GM13977 (cell line): ENCODE measurements at regions not wholly inside any gene's neighbourhood (a gene's known extent, or its start where the extent isn't known, plus 50 kb on each side); places are given as distances from the start of the nearest gene placed in this dataset.

ENCODE experiments used
- DNase-seq: peaks from one replicate; pipeline ENCODE4 v3.0.0; 2012; ENCODE audit warnings: low spot score
- CTCF ChIP-seq: IDR thresholded peaks from 2 replicates; pipeline ENCODE4 v1.5.1; 2012; ENCODE audit warnings: mild to moderate bottlenecking, control low read depth; ENCODE audit not compliant: insufficient read depth; ENCODE audit errors: extremely low read depth, missing control alignments
- in situ Hi-C: fragments of 300-500 bp; cut with MboI; formaldehyde crosslinking; loops from one replicate; pipeline ENCODE4 v1.12.0; 2022; ENCODE audit warnings: low sequenced_read_pairs, low pct_unique_long_range_greater_than_20kb, mixed read lengths, inconsistent platforms; ENCODE audit not compliant: unreplicated experiment

GRCh38 chr6:93592417-93592816 lies 173.1 kb upstream of the EPHA7 start:
- no peak for DNase-seq
- in situ Hi-C loops: no loop called here
- TF ChIP-seq CTCF: no peak

GRCh38 chr6:93586306-93586705 lies 166.9 kb upstream of the EPHA7 start:
- TF ChIP-seq CTCF: no peak
- in situ Hi-C loops: no loop called here
- DNase-seq: no peak

- DNase-seq: no peak
- in situ Hi-C loops: no loop called here
These were observed 164.9 kb upstream of the EPHA7 start for GRCh38 chr6:93584300-93584699.

GRCh38 chr6:93581371-93581770 lies 162.0 kb upstream of the EPHA7 start:
- no peak for DNase-seq
- no peak for TF ChIP-seq CTCF
- in situ Hi-C loops: no loop called here

More at GRCh38 chr6:93584300-93584699, 164.9 kb upstream of the EPHA7 start:
- no peak for TF ChIP-seq CTCF

GRCh38 chr6:93580446-93580845 lies 161.1 kb upstream of the EPHA7 start:
- in situ Hi-C loops: no loop called here
- DNase-seq: no peak
- TF ChIP-seq CTCF: no peak

- TF ChIP-seq CTCF: no peak
- DNase-seq: no peak
- in situ Hi-C loops: no loop called here
These were observed 156.3 kb upstream of the EPHA7 start for GRCh38 chr6:93575495-93576267.
